ENCODE measurements at regions not wholly inside any gene's neighbourhood (a gene's known extent, or its start where the extent isn't known, plus 50 kb on each side); places are given as distances from the start of the nearest gene placed in this dataset.
"Not testable (repeated sequence)": the region's sequence is repeated elsewhere in the genome, so short reads cannot be mapped to it uniquely, and the experiment has no call there.

DNA sequence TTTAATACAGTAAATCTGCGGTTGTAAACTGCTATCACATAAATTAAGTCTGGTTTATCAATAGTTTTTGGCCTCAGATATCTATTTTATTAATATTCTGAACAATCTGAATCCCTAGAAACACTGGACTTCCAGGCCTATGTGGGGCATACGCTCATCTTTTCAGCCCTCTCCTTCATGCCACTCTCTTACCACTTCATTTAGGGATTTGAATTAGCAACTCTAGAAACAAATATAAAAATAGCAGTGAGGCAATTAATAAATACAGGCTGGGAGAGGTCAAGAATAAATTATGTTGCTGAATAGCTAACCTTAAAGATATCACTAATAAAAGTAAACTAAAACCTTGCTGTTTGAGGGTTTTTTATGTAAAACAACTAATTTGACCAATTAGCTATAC is 480.3 kb upstream of the CD180 start:
- ATAC-seq, result no peak

DNA sequence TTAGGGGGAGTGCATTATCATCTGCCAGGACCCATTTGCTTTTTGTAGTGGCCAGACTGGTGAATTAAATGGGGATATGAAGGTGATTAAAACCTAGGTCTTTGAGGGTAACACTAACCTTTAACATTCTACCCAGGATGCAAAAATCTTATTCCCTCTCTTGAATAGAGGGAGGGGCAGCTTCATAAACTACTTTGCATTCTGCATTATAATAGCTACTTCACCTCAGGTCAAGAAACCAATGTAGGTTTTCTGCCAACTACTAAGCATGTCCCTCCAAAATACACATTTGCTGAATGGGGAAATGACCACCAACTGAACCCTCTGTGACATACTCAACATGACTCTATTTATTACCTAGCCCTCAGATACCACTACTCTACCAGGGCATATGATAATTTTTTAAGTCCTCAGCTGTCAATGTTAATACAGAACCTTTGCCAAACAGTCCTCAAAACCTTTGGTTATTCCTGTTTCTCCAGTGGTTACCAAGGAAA is 477.6 kb upstream of the CD180 start:
- ATAC-seq, result no peak

DNA sequence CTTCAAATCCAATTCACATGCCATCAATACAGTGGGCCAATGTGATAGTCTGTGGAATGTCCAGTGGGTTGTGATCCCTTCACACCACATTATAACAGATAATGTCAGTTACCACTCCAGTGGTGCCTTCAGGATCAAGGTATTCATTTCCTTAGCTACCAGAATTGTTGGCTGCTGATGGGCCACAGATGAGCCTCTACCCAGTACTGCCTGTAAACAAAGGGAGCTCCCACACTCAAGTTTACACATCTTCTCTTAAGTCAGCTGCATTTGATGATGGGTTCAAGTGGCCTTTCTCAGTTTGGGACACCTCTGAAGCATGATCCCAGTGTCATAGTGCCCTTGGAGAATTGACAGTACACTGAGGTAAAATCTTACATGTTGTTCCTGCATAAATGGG is 477.0 kb upstream of the CD180 start:
- no peak for ATAC-seq

DNA sequence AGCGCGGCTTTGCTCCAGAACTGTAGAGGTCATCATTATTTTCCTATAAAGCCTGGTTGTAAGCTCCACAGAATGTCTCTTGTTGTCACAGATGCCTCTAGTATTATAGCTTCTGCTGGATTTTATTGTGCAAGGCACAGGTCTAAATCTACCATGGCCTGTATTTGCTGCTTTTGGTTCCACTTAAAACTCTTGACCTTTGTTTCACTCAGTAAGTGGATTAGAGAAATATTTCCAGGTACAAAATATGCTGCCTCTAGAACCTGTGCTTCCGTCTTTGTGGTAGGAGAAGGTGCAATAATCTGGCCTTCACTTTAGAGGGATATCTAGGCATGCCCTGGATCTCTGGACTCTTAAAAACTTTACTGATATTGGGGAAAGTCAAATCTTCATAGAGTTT is 476.6 kb upstream of the CD180 start:
- no peak for ATAC-seq

DNA sequence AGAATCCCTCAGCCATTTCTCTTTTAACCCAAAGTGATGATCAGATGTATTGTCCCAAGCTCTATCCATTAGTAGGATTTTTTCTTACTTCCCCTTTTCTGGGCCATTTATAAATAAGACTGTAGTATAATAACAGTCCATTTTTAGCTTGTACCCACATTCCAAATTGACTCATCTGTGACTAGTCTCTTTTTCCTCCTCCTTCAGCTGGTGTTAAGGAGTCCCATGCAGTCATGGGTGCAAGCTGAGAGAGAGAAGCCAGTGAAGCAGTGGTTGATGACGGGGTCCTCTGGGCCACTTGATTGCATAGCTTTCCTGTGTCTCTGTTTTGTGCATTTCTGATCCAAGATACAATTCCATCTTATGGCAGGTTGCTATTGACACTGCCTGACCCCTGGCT is 476.0 kb upstream of the CD180 start:
- ATAC-seq, result no peak

DNA sequence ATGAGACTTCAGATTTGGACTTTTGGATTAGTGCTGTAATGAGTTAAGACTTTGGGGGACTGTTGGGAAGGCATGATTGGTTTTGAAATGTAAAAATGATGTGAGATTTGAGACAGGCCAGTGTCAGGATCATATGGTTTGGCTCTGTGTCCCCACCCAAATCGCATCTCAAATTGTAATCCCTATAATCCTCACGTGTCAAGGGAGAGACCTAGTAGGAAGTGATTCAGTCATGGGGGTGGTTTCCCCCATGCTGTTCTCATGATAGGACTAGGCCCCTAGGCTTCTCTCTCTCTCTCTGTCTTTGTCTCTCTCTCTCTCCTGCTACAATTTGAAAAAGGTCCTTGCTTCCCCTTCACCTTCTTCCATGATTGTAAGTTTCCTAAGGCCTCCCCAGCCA is 473.3 kb upstream of the CD180 start:
- no peak for ATAC-seq

DNA sequence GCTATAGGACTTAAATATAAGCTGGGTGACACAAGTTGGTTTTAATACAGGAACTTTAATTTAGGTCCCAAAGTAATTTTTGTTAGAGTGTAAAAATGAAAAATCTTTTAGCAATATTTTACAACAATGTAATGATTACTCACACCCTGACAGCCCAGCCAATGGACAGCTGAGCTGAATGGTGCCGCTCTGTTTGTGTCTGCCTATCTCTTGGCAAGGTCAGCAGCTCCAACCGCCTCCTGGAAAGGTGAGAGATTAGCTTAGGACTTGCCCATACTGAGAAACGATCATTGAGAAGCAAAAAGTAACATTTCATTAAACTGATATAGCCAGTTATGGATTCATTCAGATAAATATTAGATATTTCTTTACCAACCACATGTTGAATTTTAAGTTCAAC is 463.6 kb upstream of the CD180 start:
- ATAC-seq, result no peak

DNA sequence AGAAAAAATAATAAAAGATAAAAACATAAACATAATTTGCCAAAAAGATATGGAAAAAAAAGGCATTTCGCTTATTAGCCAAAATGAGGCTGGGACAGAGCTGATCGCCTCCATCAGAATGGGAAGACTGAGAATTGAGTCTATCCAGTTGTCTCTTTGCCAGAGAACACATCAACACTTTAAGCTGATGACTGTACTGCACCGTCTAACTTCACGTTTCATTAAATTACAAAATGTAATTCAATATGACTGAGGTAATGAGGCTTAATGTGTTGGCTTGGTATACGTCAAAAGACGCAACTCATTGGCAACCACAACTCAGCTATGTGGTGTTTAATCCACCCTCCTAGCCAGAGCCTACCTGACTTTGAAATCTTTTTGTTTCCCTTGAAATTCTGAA is 462.7 kb upstream of the CD180 start:
- no peak for ATAC-seq

DNA sequence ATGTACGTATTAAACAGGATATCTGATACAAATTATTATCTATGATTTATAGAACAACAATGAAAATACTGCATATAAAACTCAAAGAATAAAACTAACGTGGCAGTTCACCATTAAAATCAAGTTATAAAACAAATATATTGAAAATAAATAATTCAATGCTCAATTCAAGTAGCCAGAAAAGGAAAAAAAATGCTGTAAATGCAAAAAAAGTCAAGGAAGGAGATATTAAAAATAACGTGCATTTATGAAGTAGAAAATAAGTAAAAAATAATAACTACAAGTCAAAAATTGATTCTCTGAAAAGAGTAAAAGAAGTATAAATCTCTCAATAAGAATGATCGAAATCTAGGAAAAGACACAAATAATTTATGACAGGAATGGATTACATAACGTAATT is 460.5 kb upstream of the CD180 start:
- ATAC-seq, result no peak

DNA sequence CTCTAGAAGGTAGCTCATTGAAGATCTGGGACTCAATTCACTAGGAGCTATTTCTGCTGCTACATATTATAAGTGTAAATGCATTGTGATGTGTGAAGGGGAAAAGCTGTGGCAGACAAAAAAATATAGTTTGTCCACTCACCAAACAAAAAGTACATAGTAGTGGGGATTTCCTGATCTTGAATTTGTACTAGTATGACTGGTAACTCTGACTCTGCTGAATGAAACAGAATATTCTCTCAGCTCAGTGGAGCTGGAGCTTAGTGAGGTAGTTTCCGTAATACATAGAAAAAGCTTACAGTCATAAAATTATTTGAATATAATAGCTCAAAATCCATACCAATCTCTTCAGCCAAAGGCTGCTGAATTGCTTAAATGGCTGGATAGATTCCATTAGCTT is 455.6 kb upstream of the CD180 start:
- no peak for ATAC-seq

DNA sequence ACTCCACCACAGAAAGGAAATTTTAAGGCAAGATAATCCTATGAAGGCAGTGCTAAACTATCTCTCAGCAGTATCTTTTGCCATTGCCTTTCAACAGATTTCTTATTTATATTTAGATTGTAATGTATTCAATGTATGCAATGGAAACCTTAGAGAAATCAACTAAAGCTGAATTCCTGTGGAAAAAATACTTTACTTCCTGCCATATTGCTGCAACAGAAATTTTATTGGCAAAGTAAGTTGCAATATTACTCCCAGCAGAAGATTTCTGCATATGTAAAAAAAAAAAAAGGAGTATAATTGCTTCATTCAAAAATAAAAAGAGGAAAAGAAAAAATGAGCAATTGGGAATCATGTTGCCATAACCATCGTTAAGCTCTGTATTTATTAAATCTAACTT is 454.6 kb upstream of the CD180 start:
- ATAC-seq, result no peak

DNA sequence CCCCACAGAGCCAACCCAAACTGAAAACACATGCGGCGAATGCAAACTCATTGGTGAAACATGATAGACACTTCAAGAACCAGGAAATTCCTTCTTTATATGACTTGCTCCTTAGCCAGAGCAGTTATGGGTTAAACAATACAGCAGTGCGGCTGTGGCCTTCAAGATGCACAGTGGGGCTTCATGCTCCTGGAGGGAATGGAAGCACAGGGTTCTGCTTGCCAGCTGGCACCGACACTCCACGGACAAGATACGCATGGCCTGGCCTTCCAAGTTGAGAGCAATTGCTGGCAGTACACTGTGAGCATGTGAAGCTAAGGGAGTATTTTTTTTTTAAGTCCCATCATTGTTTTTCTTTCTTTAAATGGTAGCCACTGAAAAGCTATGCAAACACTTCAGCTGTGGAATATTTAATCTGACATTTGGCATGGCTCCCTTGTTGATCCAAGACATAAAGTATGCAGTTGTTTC is 451.6 kb upstream of the CD180 start:
- ATAC-seq, result peak; percentile 26

DNA sequence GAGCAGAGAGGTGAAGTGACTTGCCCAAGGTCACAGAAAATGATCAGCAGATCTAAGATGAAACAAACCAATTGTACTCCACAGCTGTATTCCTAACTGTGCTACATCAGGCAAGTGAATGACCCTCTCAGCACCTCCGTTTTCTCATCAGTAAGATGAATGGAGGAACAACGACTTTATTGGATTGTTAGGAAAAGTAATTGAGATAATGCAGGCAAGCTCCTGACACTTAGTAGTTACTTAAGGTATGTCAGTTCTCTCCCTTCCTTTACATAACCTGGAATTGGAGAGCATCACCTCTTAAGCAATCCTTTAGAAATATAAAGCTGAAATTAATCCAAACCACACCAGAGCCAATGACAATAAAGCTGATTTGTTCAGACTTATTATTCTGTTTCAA is 451.2 kb upstream of the CD180 start:
- no peak for ATAC-seq

DNA sequence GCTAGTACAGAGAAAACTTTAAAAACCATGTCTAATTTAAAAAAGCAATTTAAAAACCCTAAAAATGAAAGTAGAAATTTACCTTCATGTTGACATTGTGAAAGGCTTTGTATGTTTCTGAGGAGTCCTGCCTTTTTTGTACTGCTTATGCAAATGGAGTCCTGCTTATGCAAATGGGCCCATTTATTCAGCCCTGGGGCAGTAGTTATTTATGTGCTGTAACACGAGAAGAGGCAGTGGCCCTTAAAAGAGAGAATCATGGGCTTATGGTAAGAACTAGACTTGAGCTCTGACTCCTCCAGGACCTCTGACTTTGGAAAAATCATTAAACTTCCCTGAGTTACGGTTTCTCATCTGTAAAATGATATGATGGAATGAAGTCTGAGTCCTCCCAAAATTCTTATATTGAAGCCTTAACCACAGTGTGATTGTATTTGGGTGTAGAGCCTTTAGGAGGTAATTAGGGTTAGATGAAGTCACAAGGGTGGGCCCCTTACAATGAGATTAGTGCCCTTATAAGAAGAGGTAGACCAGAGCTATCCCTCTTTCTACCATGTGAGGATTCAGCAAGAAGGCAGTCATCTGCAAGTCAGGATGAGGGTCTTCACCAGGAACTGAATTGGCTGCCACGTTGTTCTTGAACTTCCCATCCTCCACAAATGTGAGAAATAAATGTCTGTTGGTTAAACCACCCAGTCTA is 447.8 kb upstream of the CD180 start:
- ATAC-seq, result no peak

DNA sequence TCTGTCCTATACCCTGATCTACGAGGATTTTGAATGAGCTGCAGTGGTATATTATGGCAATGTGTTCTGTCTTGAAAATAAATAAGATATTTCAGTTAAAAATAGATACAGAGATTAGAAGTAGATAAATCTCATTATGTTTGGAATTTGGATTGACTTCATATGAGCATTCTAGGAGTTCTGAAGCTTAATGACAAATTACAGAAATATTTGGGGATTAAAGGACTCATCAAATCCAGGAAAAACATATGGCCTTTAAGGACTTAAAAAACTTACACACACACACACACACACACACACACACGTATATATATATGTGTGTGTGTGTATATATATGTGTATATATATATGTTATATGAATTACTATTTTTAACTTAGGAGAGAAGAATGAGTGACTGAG is 446.9 kb upstream of the CD180 start:
- ATAC-seq, result no peak

DNA sequence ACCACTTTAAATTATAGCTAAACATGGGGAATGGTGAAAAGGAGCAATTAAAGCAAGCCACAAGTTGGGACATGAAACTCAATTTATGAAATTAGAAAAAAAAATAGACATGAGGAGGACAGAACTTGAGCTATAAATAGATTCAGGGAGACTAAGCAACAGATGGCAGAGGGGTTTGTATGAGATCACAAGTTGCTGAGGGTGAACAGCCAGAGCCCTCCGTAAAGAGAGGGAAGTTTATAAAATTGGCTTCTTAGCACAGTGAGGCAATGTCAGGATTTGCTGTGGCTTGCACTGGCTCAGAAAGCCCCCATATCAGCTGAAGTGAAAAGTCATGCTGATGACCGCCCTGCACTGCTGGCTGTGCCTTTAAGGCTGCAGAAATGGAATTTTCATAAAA is 443.4 kb upstream of the CD180 start:
- ATAC-seq, result no peak

DNA sequence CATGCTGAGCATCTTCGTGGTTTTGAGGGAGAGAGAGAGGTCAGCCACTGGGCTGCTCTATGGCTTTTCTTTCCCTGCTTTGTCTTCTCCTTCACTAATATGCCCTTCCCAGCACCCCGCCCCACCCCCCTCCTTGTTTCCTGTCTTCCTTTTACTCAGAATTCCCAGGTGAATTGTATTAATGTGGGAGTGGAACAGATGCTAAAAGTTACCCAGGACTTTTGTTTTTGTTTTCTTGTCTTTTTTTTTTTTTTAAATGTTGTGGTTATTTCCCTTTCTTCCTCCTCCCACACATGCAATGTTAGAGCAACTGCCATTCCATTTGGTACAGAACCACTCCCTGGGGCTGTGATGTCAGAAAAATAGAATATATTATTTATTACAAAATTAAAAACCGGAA is 442.7 kb upstream of the CD180 start:
- no peak for ATAC-seq

DNA sequence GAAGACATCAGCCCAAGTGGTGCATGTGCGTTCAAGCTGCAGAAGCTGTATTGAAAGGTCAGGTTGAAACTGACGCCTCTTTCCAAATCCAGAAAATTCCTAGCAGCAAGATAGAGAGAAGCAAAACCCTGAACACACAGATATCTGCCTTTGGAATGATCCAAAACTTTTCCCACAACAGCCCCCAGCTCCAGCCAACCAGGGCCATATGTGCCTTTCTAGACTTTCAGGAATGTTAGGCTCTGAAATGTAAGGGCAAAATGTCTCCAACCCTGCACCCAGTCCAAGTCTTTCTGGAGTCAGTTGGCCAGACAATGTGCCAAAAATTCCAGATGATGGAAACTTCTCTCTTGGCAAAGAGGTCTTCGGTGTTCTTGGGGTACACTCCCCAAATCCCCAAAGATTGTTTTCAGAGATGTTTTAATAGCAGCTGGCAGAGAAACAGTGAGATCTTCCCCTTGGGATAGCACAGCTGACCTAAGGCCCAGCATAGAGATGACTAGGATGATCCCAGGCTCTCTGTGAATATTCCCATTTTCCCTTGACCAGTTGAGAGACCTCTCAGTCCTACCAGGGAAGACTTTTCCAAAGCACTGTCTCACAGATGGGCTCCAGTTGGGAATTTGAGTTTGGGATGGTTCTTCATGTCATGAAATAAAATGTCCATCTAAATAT is 440.4 kb upstream of the CD180 start:
- no peak for ATAC-seq

DNA sequence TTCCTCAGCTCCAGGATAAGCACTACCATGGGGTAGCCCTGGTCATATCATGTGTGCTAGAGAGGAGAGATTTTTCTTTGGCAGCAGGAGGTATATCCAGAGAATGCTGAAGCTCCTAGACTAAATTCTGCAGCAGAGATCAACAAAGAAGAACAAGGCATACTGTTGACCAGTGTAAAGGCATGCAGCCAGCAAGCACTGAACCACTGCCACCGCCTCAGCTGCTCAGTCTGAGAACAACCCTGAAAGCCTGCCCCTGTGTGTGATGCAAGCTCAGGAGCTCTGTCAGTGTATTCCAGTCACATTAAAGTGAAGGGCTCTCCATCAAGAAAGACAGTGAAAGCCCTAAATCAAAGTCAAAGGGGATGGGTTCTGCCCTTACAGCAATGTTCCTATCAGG is 439.5 kb upstream of the CD180 start:
- no peak for ATAC-seq

DNA sequence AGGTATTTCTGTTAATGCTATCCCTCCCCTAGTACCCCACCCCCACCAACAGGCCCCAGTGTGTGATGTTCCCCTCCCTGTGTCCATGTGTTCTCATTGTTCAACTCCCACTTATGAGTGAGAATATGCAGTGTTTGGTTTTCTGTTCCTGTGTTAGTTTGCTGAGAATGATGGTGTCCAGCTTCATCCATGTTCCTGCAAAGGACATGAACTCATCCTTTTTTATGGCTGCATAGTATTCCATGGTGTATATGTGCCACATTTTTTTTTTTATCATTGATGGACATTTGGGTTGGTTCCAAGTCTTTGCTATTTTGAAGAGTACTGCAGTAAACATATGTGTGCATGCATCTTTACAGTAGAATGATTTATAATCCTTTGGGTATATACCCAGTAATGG is 430.5 kb upstream of the CD180 start:
- ATAC-seq, result not testable (repeated sequence)

DNA sequence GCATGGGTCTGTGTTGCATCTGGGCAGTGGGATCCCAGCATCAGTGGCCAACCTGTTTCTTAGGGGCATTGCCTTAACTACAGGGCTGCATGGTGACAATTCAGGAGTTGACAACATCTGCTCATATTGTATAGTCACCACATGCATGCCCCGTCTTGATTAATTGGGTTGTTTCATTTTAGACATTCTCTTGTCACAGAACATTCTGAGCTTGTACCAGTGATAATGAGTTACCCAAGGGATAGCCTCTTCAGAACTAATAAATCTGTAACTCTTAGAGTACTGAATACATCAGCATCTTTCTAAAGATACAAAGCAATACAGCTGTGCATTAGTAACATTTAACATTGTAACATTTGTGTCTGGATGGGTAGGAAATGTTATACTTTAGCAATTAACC is 426.5 kb upstream of the CD180 start:
- no peak for ATAC-seq

DNA sequence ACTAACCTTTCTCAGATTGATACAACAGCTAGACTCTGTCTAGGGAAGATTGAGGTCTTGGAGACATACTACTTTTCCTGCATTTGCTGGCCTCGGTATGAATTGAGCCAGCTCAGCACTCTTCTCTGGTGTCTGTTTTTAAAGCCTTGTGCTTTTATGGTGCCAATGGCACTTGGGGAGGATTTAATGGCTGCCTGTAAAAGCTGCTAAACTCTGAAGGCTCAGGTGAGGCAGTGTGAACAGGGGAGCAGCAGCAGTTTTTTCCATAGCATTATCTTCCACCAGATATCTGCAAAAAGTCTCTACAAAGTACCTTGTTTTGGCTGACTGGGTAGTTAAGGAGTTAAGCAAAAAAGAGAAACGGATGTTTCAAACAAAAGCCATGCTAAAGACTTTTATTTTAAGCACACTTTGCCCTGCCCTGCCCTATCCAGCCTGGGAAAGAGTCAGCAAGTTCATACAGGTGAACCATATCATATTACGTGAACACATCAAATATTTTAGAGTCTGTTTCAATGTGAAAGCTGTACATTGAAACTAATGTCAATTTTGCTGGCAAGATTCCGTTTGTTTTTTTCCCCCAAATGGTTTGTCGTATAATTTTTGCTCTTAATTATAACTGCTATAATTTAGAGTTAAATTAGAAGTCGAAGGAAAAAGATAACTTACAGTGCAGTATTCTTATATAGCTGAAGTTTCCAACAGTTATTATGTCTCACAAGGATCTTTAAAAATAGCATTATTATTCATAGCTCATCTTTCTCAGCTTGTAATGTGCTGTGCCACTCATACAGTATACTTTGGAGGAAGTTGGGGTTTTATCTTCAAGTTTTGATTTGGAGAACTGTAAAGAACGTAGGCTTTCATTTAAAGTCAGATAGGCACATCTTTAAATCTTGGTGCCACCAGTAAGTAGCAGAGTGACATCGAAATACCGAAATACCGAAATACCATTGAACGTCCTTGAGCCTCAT is 424.1 kb upstream of the CD180 start:
- ATAC-seq, result peak; percentile 62

DNA sequence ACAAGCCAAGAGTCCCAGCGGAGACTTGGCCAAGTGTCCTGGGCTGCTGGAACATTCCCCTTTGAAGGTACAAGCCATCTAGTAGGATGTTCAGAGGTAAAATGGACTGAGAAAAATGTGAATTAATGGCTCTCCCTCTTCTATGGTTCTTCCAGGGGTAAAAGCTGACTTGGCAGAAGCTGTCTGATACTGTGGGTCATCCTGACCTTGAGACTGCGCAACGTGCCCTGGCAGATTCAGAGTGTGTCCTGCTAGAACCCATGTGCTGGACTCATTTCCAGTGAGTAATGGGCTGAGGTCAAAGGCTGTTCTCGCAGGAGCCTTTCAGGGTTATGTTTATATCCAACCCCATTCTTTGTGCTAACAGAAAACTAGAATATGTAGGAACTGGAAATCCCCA is 423.0 kb upstream of the CD180 start:
- ATAC-seq, result no peak

All from esophagus mucosa (tissue), 1 donor.